KMS-11 (cell line): ENCODE measurements at regions not wholly inside any gene's neighbourhood (a gene's known extent, or its start where the extent isn't known, plus 50 kb on each side); places are given as distances from the start of the nearest gene placed in this dataset.

Source experiments
- H2AFZ ChIP-seq: fragments of 200-600 bp; sonication (generic); 2 replicates; pipeline ENCODE4 v1.6.1; 2016; ENCODE audit warnings: antibody characterized with exemption, mixed run types, low read depth
- H3K27ac ChIP-seq: fragments of 200-600 bp; sonication (generic); 2 replicates; pipeline ENCODE4 v1.6.1; 2016; ENCODE audit warnings: mild to moderate bottlenecking, mixed run types
- H3K27me3 ChIP-seq: fragments of 200-600 bp; sonication (generic); 2 replicates; pipeline ENCODE4 v1.6.1; 2017; ENCODE audit warnings: mild to moderate bottlenecking, low read depth, mixed run types, moderate library complexity; ENCODE audit not compliant: insufficient read depth
- H3K36me3 ChIP-seq: fragments of 200-600 bp; sonication (generic); 2 replicates; pipeline ENCODE4 v1.6.1; 2017; ENCODE audit warnings: mild to moderate bottlenecking, mixed run types; ENCODE audit not compliant: insufficient read depth
- H3K4me1 ChIP-seq: fragments of 200-600 bp; sonication (generic); 2 replicates; pipeline ENCODE4 v1.6.1; 2016; ENCODE audit warnings: mild to moderate bottlenecking, low read depth, mixed run types; ENCODE audit not compliant: poor library complexity, severe bottlenecking
- H3K4me2 ChIP-seq: fragments of 200-600 bp; sonication (generic); 2 replicates; pipeline ENCODE4 v1.7.0; 2016; ENCODE audit warnings: mild to moderate bottlenecking, mixed run types
- H3K4me3 ChIP-seq: fragments of 200-600 bp; sonication (generic); IDR thresholded peaks from 2 replicates; pipeline ENCODE4 v1.6.1; 2017; ENCODE audit warnings: low read depth, low read length, mixed read lengths; ENCODE audit not compliant: insufficient read depth
- H3K79me2 ChIP-seq: fragments of 200-600 bp; sonication (generic); 2 replicates; pipeline ENCODE4 v1.6.1; 2016; ENCODE audit warnings: low read depth, mixed run types; ENCODE audit not compliant: insufficient read depth
- H3K9ac ChIP-seq: fragments of 200-600 bp; sonication (generic); 2 replicates; pipeline ENCODE4 v1.6.1; 2016; ENCODE audit warnings: mild to moderate bottlenecking, mixed run types
- H4K20me1 ChIP-seq: fragments of 200-600 bp; sonication (generic); 2 replicates; pipeline ENCODE4 v1.6.1; 2016; ENCODE audit warnings: mild to moderate bottlenecking, mixed run types; ENCODE audit not compliant: insufficient read depth
- TF ChIP-seq, protein P1 (sequence below): fragments of 200-600 bp; sonication (generic); conservative IDR thresholded peaks from 2 replicates; pipeline ENCODE4 v1.6.1; 2017; ENCODE audit warnings: low read depth, mild to moderate bottlenecking, antibody characterized with exemption, low read length, moderate library complexity, mixed read lengths

DNA sequence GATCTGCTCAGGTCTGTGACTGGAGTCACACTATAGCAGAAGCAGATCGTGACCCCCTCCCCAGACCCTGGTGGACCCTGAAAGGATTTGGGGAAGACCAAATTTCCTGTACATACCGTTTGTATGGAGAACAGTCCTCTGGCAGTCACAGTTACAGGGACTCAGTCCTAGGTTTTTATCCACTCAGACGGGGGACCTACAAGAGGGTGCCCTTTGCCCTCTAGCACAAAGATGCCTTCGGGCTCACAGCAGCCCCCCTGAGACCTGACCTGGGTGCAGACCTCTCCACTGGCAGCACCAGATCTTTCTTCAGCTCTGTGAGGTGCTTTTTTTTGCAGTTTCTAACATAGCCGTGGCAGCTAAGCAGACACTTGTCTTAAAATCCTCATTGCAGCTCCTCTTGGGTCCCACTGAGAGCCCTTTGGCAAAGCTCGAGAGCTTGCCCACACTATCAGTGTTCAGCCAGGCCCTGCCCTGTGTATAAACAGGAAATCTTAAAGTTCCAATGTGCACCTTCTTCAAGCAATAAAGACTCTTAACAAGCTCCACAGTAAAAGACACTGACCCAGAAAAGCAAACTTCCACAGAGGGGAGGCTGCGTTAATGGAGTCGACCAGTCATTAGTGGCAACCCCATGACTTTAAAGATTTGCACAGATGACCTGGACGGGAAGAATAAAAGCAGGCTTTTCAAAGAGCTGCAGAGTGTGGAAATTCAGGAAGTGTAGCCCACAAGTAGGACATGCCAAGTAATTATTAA lies 71.8 kb upstream of the LHFPL2 start:
- Histone ChIP-seq H3K79me2 (no peaks in the 10 kb centered on the region), H3K27me3 (no peaks in the 10 kb centered on the region), H3K4me1 (peaks cover 15% of the 10 kb centered on the region), H3K4me2 (no peak overlapping the region), H3K36me3 (no peaks in the 10 kb centered on the region), H3K9ac (no peak overlapping the region), H4K20me1 (no peaks in the 10 kb centered on the region), H2AFZ (no peak overlapping the region), H3K4me3 (no peak overlapping the region), H3K27ac (no peak overlapping the region)
- TF ChIP-seq, protein P1, sequence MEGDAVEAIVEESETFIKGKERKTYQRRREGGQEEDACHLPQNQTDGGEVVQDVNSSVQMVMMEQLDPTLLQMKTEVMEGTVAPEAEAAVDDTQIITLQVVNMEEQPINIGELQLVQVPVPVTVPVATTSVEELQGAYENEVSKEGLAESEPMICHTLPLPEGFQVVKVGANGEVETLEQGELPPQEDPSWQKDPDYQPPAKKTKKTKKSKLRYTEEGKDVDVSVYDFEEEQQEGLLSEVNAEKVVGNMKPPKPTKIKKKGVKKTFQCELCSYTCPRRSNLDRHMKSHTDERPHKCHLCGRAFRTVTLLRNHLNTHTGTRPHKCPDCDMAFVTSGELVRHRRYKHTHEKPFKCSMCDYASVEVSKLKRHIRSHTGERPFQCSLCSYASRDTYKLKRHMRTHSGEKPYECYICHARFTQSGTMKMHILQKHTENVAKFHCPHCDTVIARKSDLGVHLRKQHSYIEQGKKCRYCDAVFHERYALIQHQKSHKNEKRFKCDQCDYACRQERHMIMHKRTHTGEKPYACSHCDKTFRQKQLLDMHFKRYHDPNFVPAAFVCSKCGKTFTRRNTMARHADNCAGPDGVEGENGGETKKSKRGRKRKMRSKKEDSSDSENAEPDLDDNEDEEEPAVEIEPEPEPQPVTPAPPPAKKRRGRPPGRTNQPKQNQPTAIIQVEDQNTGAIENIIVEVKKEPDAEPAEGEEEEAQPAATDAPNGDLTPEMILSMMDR, result no peak

DNA sequence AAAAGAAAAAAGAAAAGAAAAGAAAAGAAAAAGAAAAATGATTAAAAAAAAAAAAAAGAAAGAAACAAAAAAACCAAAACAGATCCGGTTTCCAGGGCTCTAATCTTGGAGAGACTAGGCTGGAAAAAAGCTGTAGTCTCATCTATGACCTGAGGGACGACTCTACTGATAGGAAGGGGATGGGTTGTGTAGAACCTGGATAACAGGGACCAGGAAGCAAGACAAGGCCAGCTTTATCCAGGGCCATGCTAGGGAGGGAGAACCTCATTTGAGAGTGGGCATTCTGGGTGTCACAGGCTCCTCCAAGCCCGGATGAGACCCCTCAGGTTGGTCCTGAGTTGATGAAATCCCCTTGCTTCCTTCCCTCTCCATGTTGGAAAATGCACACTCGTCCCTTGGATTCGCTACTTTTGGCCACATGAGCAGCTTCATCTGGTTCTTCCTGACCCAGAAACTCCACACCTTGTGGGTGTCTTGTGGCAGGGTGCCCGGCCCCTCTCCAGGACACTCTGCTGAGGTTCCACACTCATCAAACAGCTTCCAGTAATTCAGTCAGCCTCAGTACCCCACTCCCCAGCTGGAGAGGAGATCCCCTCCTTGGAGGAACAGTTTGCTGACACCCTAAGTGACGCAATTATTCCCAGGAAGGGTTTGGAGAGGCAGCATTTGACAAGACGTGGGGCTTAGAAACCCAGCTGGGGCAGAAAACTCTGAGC lies 71.1 kb upstream of the LHFPL2 start:
- H3K9ac ChIP-seq, result no peak overlapping the region
- H3K36me3 ChIP-seq, result no peaks in the 10 kb centered on the region
- H3K4me1 ChIP-seq, result peaks cover 13% of the 10 kb centered on the region
- no peak overlapping the region for H3K4me2 ChIP-seq
- no peaks in the 10 kb centered on the region for H4K20me1 ChIP-seq
- no peaks in the 10 kb centered on the region for H3K79me2 ChIP-seq
- no peaks in the 10 kb centered on the region for H3K27me3 ChIP-seq
- H3K27ac ChIP-seq, result no peak overlapping the region
- H2AFZ ChIP-seq, result no peak overlapping the region
- TF ChIP-seq, protein P1, result no peak
- H3K4me3 ChIP-seq, result no peak overlapping the region

DNA sequence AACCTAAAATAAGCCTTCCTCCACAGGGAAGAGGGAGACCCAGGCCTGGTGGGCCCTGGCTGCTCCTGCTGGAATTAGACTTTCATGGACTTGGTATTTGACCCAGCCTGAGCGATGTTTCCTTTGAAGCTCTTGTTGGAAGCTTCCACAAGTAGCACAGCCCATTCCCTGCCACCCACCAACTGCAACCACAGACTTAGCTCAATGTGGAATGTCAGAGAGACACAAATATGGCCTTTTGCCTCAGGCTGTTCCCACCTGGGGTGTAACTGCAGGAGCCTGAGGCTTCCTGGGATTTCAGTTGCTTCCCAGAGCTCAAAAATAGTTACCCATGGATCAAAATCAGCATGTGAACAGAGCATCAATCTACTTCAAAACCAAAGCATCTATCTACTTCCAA lies 70.3 kb upstream of the LHFPL2 start:
- Histone ChIP-seq H3K4me3 (no peak overlapping the region), H4K20me1 (no peaks in the 10 kb centered on the region), H3K79me2 (no peaks in the 10 kb centered on the region), H3K27ac (no peak overlapping the region), H3K9ac (no peak overlapping the region), H2AFZ (no peak overlapping the region), H3K27me3 (no peaks in the 10 kb centered on the region), H3K4me2 (no peak overlapping the region), H3K4me1 (peaks cover 6% of the 10 kb centered on the region), H3K36me3 (no peaks in the 10 kb centered on the region)
- TF ChIP-seq, protein P1, result no peak

DNA sequence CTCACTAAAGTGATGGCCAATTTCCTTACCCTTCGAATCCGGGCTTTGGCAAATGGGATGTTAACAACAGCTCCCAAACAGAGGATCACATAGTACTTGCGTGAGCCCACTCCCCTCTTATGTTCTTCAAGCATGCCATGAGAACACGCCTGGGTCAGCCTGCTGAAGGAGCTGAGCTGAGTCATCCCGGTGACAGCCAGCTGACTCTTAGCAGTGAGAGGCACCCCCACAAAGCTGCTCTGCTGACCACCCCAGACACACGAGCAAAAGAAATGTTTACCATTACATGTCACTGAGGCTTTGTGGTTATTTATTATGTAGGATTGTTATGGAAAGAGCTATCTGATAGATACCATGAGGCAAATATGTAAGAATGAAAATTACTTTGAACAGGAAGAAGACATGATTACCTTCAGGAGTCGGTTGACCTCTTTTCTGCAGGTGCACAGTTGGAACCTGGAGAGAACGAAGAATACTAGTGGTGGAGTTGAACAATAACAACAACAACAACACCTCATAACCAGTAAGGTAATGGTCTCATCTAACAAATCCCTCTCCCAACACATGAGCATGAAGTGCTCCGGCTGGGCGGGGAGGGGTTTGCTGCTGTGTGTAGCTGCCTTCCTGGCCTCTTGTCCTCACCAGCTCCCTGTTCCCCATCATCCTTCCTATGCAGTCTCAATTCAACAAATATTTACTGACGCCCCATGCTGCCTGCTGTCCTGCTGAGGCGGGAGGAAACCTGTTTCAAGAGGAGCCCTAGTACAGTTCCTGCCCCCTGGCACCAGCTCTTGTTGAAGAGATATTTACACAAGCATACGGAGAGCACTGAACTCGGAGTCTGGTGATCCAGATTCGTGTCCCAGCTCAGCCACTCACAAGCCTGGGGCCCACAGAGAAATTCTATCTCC lies 69.4 kb upstream of the LHFPL2 start:
- H3K36me3 ChIP-seq, result no peaks in the 10 kb centered on the region
- H4K20me1 ChIP-seq, result no peaks in the 10 kb centered on the region
- no peaks in the 10 kb centered on the region for H3K79me2 ChIP-seq
- H2AFZ ChIP-seq, result no peak overlapping the region
- no peaks in the 10 kb centered on the region for H3K27me3 ChIP-seq
- TF ChIP-seq, protein P1, result no peak
- no peak overlapping the region for H3K9ac ChIP-seq
- no peaks in the 10 kb centered on the region for H3K4me1 ChIP-seq
- no peak overlapping the region for H3K4me3 ChIP-seq
- no peak overlapping the region for H3K27ac ChIP-seq
- no peak overlapping the region for H3K4me2 ChIP-seq
